HG02759 (cell line): ENCODE measurements at regions not wholly inside any gene's neighbourhood (a gene's known extent, or its start where the extent isn't known, plus 50 kb on each side); places are given as distances from the start of the nearest gene placed in this dataset.
"Not testable (repeated sequence)": the region's sequence is repeated elsewhere in the genome, so short reads cannot be mapped to it uniquely, and the experiment has no call there.

Experiments
- ATAC-seq: cut with Tn5 transposase; IDR thresholded peaks from one replicate; pipeline ENCODE4 v1.9.1; 2021; ENCODE audit warnings: mild to moderate bottlenecking, moderate library complexity; ENCODE audit not compliant: unreplicated experiment

DNA sequence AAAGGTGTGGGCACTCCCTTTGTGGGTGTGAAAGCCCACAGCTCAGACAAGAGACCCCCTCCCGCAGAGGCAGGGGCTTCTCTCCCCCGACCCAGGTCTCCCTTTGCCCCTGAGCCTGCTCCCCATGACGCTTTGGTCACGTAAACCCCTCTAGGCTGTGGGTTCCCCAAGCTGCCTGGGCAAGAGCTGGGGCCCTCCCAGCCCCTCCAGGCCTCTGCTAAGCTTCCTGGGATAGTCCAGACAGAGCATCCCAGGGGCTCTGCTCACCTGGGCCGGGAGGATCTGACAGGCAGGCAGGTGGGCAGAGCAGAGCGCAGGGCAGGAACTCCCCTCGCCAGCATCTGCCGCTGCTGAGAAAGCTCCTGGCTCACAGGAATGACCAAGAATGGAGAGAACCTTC is 177.3 kb downstream of the BANP start:
- ATAC-seq = no peak

DNA sequence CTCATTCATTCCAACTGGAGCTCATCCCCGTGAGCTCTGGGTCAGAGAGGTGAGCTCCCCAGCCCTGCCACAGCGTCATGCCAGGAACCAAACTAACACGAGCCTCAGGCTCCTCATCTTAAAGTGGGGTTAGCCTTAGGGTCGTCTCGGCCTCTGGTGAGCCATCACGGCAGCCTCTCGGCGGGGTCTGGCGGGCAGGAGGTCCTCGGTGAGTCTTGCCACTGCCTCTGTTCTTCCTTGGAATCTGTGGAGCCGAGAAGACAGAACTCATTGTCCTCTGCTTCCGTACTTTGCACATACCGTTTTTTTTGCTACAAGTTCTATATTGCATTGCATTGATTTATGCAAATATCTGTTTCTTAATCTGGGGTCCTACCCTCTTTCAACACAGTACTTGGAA is 177.9 kb downstream of the BANP start:
- ATAC-seq = not testable (repeated sequence)

DNA sequence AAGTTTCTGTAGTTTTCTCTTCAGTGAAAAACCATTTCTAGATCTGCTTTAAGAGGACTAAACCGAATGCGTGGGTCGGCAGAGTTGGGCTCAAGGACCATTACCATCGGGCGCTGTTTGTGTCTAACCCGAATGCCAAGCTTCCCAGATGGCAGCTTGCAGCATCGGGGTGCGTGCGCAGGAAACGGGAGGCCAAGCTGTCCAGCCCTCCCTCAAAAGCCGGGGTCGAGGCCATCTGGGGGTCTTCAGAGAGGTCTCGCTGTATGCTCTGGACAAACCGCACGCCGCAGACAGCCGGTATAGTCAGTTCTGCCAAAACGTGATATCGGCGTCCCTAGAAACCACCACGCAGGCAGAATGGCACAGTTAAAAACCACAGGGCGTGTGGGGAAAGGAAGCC is 178.8 kb downstream of the BANP start:
- ATAC-seq = no peak

DNA sequence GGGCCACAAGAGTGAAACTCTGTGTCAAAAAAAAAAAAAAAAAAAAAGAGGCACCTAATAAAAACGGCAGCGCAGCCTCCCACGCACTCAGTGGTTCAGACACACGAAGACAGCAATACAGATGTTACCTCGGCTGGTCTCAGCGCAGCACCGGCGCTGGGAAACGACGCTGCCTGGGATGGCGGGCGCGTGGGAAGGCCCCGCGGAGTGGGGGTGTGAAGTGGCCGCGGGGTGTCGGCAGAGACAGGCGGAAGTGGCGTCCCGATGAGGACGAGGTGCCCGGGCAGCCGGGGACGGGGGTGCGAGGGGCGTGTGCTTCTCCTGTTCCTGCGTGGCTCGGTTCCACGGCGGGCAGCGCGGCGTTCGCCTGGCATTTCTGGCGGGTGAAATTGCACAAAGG is 179.4 kb downstream of the BANP start:
- no peak for ATAC-seq

DNA sequence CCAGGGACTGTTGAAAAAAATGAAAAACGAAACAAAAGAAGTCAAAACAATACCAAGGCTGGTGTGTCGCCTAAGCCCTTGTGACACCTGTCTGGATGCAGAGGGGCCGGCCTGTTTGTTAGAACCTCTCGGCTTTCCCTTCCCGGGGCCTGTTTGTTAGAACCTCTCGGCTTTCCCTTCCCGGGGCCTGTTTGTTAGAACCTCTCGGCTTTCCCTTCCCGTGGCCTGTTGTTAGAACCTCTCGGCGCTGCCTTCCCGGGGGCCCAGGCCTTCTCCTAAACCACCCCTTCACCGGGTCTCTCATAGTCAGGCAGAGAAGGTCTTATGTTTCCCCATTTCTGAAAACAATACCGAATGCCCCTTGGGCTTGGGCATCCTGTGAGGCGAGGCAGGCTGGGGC is 180.0 kb downstream of the BANP start:
- ATAC-seq = no peak

DNA sequence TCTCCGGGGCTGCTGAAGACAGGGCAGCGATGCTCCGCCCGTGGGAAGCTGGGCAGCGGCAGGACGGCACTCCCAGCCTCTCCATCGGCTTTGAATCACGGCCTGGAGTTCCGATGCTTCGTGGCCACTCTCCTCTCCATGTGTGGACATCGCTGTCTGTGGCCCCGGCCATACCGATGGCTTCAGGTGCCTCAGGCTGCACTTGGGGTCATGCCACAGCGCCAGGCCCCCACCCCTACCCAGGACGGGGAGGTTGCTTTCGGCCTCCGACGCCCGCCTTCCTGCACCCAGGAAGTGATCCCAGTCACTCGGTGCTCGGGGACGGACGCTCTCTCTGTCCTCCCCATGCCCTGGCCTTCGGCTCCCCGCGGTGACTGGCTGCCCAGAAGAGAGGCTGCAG is 180.7 kb downstream of the BANP start:
- no peak for ATAC-seq

DNA sequence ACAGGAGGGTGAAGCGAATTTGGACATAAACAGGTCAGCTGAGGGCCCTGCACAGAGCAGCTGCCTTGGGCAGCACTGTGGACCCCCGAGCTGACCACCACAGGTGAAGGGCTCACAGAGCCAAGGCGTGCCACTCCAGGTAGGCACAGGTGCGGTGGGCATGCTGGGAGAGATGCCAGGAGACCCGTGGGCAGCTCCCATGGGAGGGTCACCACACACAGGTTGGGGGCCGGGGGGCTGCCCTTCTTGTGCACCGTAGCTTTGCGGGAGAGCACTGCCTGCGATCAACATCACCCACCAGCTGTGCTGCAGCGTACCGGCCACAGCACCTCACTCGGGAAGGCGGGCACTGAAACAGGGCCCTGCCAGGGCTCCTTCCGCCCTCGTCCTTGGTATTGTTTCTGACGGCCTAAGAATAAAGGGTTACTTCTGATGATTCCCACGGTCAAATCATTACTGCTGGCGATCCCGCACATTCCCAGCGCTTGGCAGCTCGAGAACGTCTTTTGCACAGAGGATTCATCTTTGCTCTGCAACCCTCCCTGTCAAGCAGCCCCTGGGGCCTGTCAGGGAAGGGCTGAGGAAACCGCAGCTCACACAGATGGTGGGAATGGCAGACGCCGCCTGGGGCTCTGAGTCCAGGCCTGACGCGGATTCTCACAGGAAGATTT is 181.7 kb downstream of the BANP start:
- no peak for ATAC-seq

DNA sequence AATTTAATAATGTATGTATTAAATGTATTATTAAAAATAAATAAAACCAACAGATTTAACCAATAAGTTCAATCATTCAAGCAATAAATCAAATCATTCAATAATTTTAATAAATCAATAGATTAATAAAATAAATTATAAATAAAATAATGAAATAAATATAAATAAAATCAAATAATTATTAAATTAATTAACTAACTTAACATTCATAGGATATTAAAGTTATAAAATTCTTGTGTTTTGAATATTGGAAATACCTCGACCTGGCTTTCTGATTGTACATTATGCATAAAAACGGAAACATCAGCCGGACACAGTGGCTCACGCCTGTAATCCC is 182.2 kb downstream of the BANP start:
- no peak for ATAC-seq

DNA sequence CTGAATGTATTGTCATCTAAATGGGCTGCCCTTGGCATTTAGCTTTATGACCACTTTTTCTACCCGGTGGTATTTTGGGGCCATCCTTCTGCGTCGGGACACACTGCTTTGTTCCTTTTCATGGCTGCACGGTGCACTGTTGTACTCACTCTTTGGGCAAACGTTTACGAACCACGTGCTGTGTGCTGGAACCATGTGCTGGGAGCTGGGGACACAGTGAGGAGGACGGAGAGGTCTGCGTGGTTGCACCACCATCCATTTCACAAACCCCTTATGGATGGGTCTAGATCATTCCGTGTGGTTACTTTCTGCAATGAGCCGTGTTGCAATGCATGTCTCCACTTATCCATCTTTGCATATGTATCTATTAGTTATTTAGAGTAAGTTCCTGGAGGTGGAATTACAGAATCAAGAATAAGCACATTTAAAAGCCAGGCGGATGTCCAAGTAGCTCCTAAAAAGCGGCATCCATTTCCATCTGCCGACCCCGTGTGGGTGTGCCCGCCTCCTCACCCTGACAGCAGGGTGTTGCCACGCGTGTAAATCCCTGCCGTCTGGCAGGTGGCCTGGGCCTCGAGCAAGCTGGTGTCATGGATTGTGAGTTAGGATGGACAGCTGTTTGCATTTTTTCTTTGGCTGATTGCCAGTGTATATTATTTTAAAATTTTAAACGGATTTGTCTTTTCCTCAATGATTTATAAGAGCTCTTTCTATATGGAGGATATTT is 183.1 kb downstream of the BANP start:
- ATAC-seq = not testable (repeated sequence)

DNA sequence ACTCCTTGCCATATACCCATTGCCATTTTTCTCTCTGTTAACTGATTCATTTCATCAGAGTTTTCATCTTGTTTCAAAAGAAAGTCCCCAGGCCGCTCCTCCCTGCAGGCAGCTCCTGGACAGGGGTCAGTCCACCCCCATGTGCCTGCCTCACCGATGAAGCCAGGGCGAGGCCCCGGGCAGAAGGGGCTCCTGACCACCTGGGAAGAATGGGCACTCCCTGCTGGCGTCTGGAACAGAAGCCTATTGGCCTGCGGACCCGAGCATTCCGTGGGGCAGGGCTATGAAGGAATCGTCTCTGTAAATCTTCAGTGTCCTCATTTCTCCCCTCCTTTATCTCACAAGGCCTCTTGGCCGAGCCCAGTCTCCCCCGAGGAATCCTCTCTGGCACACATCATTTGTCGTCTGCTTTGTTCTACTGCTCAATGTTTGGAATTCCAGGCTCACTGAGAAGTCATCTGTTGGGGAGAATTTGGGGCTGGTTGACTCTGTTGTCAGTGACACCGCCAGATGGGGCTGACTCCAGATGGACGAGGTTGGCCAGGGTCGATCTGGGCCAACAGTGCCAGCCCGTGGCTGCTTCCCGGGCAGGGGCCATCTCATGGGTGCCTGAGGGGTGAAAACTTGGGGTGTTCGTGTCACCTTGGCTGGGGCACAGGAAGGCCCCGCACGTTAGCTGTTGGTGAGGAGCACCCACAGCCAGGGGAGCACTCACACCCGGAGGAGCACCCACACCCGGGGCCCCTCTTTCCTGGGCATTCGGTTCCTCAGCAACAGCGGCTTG is 183.9 kb downstream of the BANP start:
- ATAC-seq = not testable (repeated sequence)

DNA sequence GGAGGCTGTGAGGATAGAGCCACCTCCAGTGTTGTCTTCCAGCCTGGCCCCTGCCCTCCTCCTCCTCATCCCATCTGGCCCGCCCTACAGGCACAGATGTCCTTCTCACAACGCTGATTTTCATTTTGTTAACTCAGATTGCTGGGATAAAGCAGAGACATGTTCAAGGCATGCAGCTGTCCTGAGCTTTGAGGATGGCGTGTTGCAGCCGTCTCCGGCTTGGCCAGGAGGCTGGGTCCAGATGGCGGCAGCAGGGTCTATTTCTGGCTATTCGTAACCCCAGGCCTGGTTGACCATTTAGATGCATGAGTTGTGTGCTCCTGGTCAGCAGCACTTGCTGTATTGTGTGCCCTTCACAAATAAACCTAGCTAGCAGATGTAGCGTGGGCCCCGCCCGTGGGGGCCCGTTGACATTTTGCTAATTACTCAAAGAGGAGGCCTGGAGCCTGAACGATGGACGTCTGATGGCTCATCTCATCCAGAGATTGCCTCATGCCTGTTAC is 185.0 kb downstream of the BANP start:
- ATAC-seq = not testable (repeated sequence)

DNA sequence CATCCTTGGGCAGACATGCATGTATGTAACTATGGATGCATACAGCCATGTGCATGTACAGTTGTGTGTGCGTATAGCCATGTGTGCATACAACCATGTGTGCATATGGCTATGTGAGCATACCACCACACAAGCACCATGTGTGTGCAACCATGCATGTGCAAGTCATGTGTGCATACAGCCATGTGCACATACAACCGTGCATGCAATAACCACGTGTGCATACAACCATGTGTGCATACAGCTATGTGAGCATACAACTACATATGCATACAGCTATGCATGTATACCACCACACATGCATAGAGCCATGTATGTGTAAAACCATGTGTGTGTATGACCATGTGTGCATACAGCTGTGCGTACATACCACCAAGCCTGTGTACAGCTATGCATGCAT is 185.7 kb downstream of the BANP start:
- not testable (repeated sequence) for ATAC-seq

DNA sequence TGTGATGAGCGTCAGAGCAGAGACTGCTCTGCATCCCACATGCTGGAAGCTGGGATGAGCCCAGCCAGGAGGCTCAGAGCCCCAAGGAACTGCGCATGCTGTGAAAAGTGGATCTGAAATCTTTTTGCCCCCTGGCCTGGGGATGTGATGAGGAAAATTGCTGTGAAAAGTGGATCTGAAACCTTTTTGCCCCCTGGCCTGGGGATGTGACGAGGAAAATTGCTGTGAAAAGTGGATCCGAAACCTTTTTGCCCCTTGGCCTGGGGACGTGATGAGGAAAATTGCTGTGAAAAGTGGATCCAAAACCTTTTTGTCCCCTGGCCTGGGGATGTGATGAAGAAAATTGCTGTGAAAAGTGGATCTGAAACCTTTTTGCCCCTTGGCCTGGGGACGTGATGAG is 187.9 kb downstream of the BANP start:
- not testable (repeated sequence) for ATAC-seq

DNA sequence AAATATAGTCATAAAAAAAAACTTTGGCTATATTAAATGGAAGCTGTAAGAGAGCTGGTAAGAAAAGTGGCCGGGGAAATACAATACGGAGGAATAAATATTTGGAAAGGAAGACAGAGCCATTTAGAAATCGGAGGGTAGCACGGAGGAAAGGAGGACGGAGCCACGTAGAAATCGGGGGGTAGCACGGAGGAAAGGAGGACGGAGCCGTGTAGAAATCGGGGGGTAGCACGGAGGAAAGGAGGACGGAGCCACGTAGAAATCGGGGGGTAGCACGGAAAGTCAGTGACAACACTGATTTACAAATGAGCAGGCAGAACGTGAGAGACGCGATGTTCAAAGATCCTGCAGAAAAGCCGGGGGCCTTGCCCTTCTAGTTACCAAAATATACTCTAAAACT is 189.0 kb downstream of the BANP start:
- ATAC-seq = not testable (repeated sequence)

DNA sequence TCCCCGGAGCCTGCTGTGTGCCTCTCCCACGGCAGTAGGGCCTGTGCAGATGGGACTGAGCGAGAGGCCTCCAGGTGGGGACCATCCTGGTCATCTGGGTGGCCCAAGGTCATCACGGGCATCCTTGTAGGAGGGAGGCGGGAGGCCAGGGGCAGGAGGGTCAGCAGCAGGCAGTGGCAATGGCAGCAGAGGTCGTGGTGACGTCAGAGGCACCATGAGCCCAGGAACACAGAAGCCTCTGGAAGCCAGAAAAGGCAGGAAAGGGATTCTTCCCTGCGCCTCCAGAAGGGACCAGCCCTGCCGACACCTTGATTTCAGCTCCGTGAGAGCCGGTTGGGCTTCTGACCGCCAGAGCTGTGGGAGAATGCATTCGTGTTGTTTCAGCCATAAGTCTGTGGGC is 190.3 kb downstream of the BANP start:
- no peak for ATAC-seq

DNA sequence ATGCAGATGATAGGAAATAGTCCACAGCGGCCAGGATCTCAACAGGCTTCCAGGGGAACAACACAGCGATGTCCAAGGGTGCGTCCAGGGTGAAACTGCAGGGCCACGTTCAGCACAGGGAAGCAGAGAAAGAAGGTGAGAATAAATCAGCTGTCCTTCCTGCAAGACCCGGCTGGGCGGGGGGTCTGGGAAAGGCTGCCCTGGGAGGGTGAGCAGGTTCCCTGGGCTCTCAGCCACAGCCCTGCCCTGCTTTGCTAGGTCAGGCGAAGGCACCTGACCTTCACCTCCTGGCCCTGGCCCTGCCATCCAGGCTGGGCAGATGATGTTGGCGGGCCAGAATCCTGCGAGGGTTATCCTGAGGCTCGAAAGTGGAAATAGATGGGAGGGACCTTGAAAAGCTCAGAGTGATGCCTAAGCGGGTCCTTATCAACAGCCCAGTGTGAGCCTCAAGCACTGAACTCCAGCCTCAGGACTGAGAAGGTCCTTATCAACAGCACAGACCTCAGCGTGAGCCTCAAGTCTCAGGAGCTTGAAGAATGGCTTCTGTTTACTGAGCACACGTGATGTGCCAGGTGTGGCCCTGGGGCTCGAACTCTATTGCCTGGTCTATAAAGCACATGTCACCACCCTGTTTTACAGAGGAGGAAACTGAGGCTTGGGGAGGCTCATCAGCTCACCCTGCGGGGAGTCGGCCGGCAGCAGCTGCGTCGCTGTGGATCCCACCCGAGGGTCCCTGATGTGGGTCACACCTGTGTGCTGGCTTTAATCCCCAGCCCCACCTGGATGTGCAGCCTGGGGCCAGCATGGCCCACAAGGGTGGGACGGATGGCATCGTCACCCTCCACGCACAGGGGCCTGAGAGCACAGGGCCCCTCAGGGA is 191.1 kb downstream of the BANP start:
- not testable (repeated sequence) for ATAC-seq

DNA sequence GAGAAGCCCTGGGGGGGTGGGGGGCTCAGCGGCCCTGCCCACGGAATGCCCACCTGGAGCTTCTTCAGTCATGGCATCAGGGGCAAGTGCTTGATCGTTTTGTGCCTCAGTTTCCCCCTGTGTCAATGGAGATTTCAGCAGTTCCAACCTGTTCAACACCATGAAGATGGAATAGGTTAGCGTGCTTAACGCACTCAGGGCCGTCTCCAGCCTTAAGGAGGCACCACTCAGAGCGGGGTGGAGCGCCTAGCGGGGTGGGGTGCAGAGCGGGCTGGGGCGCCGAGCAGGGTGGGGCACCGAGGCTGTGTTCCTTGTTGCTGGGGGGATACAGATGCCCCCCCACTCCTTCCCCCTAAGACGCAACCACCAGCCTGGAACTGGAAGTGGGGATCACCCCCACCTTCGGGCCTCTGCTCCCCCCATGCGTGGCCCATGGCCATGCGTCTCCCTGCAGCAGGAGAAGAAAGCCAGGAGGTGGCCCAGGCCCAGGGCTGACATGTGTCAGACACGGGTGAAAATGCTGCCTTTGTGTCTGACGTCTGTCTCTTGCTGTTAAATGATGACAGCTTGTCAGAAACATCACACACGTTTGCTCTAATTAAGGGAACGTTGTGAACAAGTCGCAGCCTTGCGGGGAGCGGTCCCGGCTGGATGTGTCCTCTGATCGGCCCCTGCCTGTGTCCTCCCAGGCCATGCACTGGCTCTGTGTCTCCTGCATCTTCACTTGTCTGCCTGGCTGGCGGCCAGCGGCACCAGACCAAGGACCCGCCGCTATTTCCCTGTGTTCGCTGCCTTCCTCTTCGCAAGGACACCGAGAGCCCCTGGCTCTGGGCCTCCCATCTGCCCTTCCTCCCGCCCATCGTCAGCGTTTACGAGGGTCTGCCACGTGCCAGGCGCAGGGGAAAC is 192.1 kb downstream of the BANP start:
- ATAC-seq = not testable (repeated sequence)

DNA sequence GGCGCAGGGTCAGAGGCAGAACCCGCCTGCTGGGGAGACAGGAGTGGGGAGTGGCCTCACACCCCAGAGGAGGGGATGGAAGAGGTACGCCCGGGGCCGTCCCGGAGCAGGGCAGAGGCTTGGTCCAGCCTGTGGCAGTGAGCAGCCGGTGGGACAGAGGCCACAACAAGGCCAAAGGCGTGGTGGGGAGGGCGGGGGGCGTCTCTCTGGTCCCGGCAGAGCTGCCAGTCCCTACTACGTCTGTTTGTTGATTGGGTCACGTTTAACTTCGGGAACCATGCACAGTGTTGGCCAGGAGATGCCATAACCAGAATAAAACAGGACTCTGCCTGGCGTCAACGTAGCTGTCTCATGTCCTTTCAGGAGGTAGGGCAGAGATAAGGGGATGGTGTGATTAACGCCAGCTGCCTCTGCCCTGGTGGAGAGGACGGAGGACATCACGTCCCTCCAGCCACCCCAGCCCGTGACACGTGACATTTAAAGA is 192.8 kb downstream of the BANP start:
- ATAC-seq = no peak

DNA sequence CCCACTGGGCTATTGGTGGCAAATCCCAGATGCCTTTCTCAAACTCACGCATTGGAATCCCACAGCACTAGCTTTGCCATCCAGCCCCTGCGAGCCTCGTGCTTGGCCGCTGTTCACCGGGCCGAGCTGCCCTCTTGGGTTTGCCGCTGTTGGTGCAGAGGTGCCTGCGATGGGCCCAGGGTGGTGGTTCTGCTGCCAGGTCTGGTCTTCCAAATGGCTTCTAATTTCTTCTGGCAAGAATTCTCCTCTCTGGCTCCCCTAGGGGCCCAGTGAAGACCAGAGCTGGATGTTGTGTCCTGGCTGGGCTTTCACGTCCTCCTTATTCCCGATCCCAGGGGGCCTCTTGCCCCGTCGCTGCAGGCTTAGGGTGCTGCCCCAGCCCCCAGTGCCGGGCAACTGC is 194.1 kb downstream of the BANP start:
- ATAC-seq = not testable (repeated sequence)
